Stimulated activated CD4-positive, alpha-beta T cell treated with anti-CD3 and anti-CD28 coated beads, Interleukin-1b, Interleukin-23, amount 100 ng/mL, for 4 hours (primary cell): ENCODE measurements at regions not wholly inside any gene's neighbourhood (a gene's known extent, or its start where the extent isn't known, plus 50 kb on each side); places are given as distances from the start of the nearest gene placed in this dataset.

Source experiments
- DNase-seq, 2 donors: peaks; one replicate each; pipeline ENCODE4 v3.0.0-alpha.2; 2020; ENCODE audit warnings: low read depth in 2 of 2

GRCh38 chr3:116929505-116930222, 220.1 kb downstream of the TUSC7 start:
- no peak for DNase-seq

DNA sequence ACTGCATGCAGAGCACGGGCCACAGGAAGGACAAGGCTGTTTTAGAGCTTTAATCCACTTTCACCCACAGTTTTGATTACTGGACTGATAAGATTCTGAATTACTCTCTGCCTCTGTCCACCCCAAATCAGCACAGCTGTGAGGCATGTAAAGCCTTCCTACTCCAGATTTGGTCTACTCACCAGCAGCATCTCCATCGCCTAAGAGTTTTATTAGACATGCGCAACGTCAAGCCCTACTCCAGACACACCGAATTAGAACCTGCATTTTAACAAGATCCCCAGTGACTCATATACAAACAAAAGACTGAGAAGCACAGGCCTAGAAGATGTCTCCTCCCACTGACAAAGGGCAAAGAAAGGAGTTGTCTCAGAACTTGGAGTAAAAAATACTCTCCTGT, 221.2 kb downstream of the TUSC7 start:
- no peak for DNase-seq

GRCh38 chr3:116939091-116939490, 229.5 kb downstream of the TUSC7 start:
- no peak for DNase-seq

DNA sequence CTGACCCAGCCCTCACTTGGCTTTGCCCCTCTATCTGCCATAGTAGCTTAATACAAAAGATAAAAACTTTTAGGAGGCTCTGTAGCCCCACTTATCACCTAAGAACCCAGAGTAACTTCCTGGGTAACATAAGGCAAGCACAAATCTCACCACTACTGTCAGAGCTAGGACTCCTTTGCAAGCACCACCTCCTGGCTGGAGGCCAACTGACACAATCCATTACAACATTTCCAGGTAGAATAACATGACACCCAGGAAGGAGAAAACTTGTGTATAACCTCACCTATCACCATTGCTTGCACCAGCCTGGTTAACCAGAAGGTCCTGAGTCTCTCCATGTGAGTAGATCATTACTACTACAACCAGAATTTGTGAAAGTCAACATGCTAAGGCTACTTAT, 230.0 kb downstream of the TUSC7 start:
- no peak for DNase-seq

DNA sequence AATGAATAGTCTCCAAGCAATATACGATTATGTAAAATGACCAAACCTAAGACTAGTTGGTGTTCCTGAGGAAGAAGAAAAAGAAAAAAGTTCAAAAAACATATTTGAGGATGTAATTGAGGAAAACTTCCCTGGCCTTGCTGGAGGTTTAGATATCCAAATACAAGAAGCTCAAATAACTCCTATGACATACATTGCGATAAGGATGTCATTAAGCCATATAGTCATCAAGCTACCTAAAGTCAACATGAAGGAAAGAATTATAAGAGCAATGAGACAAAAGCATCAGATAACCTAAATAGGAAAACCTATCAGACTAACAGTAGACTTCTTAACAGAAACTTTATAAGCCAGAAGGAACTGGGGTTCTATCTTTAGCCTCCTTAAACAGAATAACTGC, 231.1 kb downstream of the TUSC7 start:
- no peak for DNase-seq

DNA sequence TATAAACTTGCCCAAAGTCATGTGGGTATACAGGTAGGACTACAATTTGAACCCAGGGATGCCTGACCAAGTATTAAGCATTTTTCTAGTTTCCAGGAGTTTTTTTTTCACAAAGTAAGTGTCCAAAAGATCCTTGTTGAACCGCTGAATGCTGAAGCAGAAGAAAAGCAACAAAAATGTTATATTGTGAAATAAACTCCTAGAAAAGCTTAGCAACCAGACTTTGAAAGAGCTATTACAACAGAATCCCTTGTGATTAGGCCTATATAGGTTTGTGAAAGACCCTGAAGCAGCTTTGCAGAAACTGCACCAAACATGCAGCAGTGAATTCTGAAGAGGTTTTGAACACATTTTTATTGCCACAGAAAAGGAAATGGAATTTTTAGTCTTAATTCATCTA, 236.8 kb downstream of the TUSC7 start:
- DNase-seq, result no peak

DNA sequence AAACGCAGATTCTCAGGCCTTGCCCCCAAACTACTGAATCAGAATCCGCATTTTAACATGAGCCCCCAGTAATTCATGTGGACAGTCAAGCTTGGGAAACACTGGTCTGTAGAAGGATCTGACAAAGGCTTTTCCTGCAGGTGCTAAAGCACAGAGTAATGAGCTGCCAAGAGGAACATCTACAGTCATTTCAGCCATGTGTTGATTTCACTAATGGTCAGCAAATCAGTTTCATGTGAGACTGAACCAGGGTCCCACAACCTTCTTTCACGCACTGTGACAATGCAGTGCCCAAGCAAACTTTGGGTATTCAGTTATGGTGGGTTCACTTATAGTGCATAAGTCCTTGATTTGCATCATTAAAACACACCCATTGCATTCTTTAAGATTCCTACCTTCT, 237.6 kb downstream of the TUSC7 start:
- no peak for DNase-seq

DNA sequence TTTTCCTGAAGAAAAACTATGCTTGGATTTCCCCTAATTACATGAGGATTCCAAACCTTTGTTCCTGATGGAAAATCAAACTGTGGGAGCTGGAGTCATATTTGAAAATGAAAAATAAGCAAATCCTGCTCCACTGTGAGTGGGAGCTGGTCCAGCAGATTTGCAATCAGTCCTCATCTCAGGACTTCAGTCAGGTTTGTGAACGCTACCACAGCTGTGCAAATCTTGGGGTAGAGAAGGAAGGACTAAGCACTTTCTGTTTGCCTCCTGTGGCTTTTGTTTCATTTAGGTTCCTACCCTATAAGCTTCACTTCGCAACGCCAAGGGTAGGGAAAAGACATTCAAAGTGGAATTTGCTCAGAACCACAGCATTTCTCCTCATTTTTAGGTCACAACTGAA, 238.2 kb downstream of the TUSC7 start:
- DNase-seq, result no peak

- DNase-seq, result no peak
These were observed 240.9 kb downstream of the TUSC7 start for GRCh38 chr3:116950301-116951055.

GRCh38 chr3:116951610-116952009, 242.0 kb downstream of the TUSC7 start:
- DNase-seq, result no peak

GRCh38 chr3:116958291-116958690, 248.7 kb downstream of the TUSC7 start:
- no peak for DNase-seq

DNA sequence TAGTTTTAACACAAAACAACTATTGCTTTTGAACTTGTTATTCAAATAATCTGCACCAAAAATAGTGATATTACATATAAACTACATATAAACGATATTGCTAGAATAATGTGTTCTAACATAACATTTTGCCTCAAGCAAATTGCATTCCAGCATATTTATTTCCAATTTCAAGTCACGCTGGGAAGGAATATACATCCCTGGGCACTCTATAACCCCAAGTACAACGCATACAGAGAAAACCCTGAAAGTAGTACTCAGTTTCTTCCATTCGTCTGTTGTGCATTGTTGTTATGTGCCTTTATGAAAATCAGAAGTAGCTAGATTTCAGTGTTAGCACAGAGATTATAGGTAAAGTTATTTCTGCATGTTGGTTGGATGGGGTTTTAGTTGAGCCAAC, 251.5 kb downstream of the TUSC7 start:
- DNase-seq, result no peak

DNA sequence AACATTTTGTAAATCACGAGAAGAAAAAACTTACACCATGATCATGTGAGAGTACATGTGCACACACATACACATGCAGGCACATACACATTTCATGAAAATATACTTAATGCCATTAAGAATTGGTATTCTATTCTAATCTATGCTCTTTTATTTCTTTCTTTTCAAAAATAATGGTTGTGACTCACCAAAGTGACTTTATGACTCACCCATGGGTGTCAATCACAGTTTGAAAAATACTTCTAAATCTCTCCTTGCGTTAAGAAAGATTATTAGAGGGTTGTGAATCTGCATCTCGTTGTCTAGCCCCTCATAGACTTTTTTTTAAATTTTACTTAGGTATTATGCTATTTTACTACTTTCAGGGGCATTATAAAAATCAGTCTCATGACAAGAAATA, 254.2 kb downstream of the TUSC7 start:
- no peak for DNase-seq

GRCh38 chr3:116966649-116967048, 257.1 kb downstream of the TUSC7 start:
- no peak for DNase-seq

GRCh38 chr3:116969135-116969534, 259.6 kb downstream of the TUSC7 start:
- no peak for DNase-seq

DNA sequence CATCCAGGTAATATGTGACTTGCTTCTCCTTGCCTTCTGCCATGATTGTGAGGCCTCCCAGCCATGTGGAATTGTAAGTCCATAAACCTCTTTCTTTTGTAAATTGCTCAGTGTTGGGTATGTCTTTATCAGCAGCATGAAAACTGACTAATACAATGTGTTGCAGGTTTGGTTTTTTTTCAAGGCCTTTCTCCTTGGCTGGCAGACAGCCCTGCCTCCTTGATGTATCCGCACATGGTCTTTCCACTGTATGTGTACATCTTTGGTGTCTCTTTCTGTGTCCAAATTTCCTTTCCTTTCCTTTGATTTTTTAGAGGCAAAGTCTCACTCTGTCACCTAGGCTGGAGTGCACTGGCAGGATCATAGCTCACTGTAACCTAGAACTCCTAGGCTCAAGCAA, 260.1 kb downstream of the TUSC7 start:
- no peak for DNase-seq

GRCh38 chr3:116971531-116971930, 262.0 kb downstream of the TUSC7 start:
- DNase-seq, result no peak

DNA sequence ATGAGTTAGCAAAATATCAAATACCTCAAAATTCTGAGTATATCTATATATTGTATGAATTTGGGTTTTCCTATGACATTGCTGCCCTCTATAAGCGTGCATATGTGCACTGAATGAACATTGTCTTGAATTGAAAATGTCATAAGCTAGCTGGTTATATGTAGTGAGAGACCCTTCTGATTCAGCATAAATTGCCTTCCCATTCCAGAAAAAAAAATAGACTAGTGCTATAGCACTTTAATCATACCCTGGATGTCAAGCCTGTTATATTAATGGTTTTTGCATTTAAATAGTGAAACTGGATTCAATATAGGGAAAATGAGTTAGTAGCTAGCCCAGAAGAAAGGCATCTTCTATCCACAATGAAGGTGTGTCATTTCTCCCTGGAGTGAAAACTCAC, 265.1 kb downstream of the TUSC7 start:
- DNase-seq, result no peak

GRCh38 chr3:116977441-116977840, 267.9 kb downstream of the TUSC7 start:
- no peak for DNase-seq

DNA sequence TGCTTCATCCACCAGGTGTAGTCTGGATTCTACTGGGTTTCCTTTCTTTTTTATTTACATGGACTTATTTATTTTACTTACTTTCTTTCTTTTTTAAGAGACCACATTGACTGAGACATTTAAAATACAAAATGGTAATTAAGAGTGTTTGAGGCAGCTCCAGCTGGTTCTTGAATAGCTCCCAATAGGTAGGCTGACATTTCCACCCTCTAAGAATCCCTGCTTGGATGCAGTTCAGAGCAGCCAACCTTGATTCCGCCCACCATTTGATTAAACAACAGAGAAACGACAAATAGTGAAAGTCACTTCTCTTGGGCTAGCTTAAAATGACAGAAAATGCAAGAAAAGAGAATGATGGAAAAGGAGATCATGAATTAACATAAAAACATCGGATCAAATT, 270.5 kb downstream of the TUSC7 start:
- DNase-seq, result no peak

DNA sequence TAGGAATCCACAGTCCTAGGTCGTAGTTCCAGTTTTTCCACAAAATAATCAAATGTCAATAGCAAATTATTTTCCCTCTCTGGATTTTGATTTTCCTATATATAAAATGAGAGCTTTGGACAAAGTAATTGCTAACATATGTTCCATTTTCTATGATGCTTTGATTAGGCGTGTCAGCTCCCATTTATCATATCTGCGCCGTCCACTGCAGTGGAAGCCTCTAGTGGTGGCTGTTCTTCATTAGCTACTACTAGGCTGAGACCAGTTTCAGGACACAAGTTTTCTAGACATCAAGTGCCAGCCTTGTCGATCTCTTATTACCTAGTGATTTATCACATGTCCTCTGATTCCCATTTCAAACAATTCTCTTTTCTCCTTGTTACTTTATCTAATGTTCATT, 271.5 kb downstream of the TUSC7 start:
- DNase-seq, result no peak

DNA sequence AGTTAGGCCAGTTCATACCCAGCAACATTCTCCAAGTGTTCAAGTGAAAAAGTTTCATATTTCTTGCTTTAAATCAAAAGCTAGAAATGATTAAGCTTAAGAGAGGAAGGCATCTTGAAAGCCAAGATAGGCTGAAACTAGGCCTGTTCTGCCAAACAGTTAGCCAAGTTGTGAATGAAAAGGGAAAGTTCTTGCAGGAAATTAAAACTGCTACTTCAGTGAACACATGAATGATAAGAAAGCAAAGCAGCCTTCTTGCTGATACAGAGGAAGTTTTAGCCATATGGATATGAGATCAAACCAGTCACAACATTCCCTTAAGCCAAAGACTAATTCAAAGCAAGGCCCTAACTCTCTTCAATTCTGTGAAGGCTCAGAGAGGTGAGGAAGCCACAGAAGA, 274.7 kb downstream of the TUSC7 start:
- no peak for DNase-seq

DNA sequence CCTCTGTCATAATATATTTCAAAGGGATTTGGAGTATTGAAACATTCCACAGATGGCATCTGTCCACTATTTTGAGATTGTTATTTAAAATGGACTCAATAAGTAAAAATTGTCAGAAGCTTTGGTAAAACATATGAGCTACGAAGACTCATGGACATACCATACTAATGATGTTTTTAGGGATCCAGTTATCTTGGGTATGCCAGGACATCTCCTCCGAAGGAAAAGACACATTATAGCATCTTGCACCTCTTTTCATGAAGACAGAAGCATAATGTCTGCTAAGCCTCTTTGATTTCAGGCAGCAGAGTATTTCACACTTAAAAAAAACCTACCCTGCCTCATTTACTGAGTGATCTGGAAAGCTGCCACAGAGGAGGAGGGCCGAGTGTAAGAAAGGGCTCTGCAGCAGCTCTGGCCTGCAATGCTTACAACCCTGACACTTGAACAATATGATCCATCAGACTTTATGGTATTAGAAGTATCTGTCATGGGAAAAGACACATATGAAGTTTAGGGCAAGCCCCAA, 284.8 kb downstream of the TUSC7 start:
- DNase-seq, result no peak
